IPS DF 19.7 (cell line): ENCODE measurements at regions not wholly inside any gene's neighbourhood (a gene's known extent, or its start where the extent isn't known, plus 50 kb on each side); places are given as distances from the start of the nearest gene placed in this dataset.
"Not testable (repeated sequence)": the region's sequence is repeated elsewhere in the genome, so short reads cannot be mapped to it uniquely, and the experiment has no call there.

Source experiments
- DNase-seq: peaks from one replicate; pipeline ENCODE4 v3.0.0-alpha.2; 2013; ENCODE audit warnings: low read depth, low spot score

DNA sequence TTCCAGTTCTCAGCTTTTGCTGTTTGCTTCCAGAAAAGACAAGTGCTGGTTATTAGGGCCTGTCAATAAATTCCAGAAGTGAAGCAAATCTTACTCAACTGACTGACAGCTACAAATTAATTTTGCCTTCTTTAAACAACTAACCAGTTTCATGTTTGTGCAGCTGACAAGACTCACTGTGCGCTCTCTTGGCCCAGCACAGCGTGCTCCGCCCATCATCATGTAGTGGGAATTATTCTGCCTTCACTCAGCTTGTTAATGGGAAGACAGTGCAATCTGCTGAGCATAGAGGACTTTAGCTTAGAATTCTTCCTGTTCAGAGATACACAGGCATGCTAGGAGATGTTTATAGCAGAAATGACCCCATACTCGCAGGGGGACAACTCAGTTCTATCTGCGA, 808.9 kb downstream of the CCSER2 start:
- no peak for DNase-seq

GRCh38 chr10:85138046-85138445, 809.7 kb downstream of the CCSER2 start:
- no peak for DNase-seq

DNA sequence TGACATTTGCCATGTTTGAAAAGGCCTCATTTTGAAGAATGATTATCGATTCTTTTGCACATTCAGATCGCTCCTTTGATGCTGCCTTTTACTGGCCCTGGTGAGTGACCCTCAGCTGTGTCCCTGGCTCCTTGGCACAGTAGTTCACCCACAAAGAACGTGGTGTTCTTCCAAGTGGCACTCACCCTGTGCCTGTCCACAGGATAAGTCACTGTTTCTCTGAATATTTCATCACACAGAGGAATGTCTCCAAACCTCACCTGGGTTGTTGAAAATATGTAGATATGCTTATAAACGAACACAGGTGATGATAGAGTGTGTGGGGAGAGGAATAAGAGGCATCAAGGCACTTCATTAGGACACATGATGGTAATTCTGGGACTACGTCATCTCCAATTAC, 810.7 kb downstream of the CCSER2 start:
- DNase-seq, result no peak

DNA sequence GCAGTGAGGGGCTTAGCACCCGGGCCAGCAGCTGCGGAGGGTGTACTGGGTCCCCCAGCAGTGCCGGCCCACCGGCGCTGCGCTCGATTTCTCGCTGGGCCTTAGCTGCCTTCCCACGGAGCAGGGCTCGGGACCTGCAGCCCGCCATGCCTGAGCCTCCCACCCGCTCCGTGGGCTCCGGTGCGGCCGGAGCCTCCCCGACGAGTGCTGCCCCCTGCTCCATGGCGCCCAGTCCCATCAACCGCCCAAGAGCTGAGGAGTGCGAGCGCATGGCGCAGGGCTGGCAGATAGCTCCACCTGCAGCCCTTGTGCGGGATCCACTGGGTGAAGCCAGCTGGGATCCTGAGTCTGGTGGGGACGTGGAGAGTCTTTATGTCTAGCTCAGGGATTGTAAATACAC, 813.1 kb downstream of the CCSER2 start:
- DNase-seq, result not testable (repeated sequence)

DNA sequence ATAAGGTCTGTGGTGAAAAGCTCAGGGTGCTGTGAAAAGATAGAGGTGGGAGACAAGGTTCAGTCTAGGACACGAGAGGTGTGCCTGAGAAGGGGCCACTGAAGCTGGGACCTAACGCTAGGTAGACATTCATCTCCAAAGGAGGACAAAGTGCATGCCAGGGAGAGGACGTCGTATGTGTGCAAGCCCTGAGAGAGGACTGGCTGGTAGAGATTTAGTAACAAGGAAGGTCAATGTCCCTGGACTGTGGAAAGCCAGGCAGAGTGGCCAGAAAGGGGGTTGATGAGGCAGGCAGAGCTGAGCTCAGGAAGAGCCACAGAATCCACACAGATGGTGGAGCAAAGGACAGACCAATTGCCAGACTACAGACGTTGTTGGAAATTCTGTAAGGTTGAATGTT, 817.6 kb downstream of the CCSER2 start:
- DNase-seq, result no peak

GRCh38 chr10:85147346-85148250, 819.2 kb downstream of the CCSER2 start:
- DNase-seq, result no peak

DNA sequence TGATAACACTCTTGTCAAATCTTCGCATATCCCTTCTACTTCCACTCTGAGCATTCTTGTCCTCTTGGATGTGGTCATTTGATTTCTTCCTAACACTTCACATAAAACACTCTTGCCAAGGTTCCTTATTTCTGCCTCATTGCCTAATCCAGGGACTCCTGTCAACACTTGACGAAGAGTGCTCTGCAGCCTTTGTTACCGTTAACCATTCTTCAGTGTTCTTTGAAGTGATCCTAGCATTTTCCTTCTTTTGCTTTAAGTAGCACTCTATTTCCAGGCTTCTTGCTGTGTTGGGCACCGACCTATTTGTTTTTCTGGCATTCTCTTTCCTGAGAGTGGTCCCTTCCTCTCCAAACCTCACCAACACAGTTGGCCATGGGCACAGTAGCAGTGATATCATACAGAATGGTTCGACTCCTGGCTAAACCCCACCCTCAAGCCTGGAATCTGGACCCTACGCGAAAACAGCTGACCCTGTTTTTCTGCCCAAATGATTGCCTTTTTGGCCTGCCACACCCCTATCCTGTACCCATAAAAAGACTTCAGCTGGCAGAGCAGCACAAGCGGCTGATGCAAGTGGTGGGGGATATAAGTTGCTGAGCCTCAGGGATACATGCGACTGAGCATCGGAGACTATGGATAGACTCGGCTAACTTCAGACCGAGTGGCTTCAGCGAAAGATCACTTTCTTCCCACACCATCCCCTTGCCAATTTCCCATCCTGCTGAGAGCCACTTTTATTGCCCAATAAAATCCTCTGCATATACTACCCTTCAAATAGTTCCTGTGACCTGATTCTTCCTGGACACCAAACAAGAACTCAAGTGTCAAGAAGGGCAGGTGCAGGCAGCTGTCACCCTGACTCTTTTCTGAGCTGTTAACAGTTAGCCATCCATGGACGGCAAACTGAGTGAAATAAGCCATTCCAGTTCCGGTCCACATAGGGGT, 820.6 kb downstream of the CCSER2 start:
- DNase-seq, result no peak

DNA sequence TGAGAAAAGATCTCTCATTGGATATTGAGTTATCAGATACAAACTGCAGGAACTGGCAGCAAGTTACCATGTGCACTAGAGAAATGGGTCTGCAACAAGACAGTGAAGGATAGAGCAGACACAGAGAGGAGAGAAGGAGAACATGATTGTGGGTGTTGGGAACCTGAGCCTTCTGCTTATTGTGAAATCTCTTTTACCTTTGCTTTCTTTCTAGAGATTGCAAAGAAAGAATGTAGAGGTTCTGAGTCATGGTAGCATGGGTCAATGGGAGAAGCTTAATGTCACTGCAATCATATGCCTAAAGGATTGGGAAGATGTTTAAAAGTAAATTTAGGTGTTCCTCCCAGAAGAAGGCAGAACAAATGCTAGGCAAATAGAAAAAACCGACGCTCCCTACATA, 821.4 kb downstream of the CCSER2 start:
- DNase-seq, result no peak

GRCh38 chr10:85151506-85151905, 823.1 kb downstream of the CCSER2 start:
- DNase-seq, result no peak

- DNase-seq, result no peak
Measured at GRCh38 chr10:85152496-85152895, 824.1 kb downstream of the CCSER2 start.

GRCh38 chr10:85152911-85153310, 824.5 kb downstream of the CCSER2 start:
- no peak for DNase-seq

GRCh38 chr10:85157206-85157605, 828.8 kb downstream of the CCSER2 start:
- no peak for DNase-seq

DNA sequence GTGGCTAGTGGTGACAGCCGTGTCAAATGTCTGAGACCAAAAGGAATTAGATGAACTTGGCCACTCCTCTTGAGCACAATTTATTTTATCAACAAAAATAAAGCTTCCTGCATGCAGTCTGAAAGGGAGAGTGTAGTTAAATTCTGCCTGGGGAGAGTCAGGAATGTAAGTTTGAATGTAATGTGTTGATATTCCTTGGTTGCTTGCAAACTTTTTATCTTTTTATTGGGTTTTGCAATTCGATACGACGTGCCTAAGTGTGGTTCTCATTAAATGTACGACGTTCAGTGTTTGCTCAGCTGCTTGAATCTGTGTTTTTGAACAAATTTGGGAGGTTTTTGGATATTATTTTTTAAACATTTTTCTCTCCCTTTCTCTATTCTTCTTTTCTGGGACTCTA, 839.9 kb downstream of the CCSER2 start:
- no peak for DNase-seq

- DNase-seq, result no peak
Measured at GRCh38 chr10:85170026-85170425, 841.6 kb downstream of the CCSER2 start.

- peak; percentile 25 for DNase-seq
Measured at GRCh38 chr10:85175635-85176034, 847.2 kb downstream of the CCSER2 start.

GRCh38 chr10:85177767-85178166, 849.4 kb downstream of the CCSER2 start:
- DNase-seq, result no peak

DNA sequence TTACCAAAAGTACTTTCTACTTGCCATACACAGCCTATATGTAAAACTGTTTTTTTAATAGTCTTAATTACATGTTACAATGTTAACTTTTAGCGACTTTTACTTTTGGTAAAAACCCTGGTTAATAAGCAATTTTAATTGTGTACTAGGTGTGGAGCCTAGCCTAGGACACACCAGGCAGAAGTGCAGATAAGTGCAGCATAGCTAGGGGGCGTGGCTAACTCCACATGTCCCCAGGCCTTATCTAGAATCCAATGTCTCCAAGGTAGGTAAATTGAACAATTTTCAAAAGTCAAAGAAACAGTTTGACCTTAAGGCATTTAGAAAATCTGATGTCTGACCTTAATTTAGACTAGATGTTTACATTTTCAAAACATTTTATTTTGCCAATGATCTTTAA, 858.7 kb downstream of the CCSER2 start:
- DNase-seq, result no peak

- DNase-seq, result no peak
Measured at GRCh38 chr10:85188770-85189484, 860.5 kb downstream of the CCSER2 start.

GRCh38 chr10:85193796-85194195, 865.4 kb downstream of the CCSER2 start:
- no peak for DNase-seq

DNA sequence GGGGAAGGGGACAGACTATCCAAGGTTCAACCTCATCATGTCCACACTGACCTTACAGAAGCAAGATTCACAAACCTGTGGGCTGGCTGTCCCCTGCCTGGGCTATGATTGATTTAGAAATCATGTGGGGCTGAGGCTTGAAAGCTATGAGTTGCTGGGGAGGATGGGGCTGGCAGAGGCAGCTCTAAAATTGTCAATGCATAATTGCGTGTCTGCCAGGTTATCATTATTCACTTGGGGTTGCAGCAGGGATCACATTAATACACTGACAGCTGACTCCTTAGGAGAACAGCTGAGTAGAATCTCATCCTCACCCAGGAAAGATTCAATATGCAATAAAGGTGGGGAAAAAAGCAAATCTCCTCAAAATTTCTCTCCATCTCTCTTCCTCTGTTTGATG, 866.3 kb downstream of the CCSER2 start:
- DNase-seq, result no peak

- no peak for DNase-seq
Measured at GRCh38 chr10:85195596-85195995, 867.2 kb downstream of the CCSER2 start.

- DNase-seq, result no peak
Measured at GRCh38 chr10:85204814-85205213, 876.4 kb downstream of the CCSER2 start.
